K562 (cell line): ENCODE measurements at regions not wholly inside any gene's neighbourhood (a gene's known extent, or its start where the extent isn't known, plus 50 kb on each side); places are given as distances from the start of the nearest gene placed in this dataset.

ENCODE experiments used
- CAMTA2 ChIP-seq: fragments of 250-450 bp; sonication (Bioruptor Pico); conservative IDR thresholded peaks from 2 replicates; pipeline ENCODE4 v1.5.1; 2022
- CREB5 ChIP-seq: fragments of 250-450 bp; sonication (Bioruptor Pico); IDR thresholded peaks from 2 replicates; pipeline ENCODE4 v1.5.0; 2020; ENCODE audit warnings: mild to moderate bottlenecking
- CTCF ChIP-seq, 3 experiments: IDR thresholded peaks in 2 of 3; conservative IDR thresholded peaks in 1 of 3; 2 replicates each; pipeline ENCODE4 v1.5.1; 2011 to 2012; ENCODE audit warnings: low read length in 3 of 3, mild to moderate bottlenecking in 3 of 3, control low read depth in 2 of 3, improper control_type of control experiment in 1 of 3, inconsistent platforms in 1 of 3, low read depth in 1 of 3, mixed read lengths in 1 of 3, moderate library complexity in 1 of 3; ENCODE audit not compliant: insufficient read depth in 2 of 3
- KDM1A ChIP-seq, 2 experiments: fragments of 450-650 bp; IDR thresholded peaks; 2 replicates each; pipeline ENCODE4 v1.6.1; 2016; ENCODE audit warnings: mild to moderate bottlenecking in 2 of 2
- PRPF4 ChIP-seq: fragments of 200-400 bp; formaldehyde crosslinking; IDR thresholded peaks from one replicate; pipeline ENCODE4 v1.6.1; 2017; ENCODE audit warnings: low read length, low read depth, mild to moderate bottlenecking; ENCODE audit not compliant: insufficient read depth, poor library complexity, severe bottlenecking
- THAP12 ChIP-seq: fragments of 250-450 bp; sonication (Bioruptor Pico); IDR thresholded peaks from 2 replicates; pipeline ENCODE4 v1.9.0; 2021; ENCODE audit warnings: mild to moderate bottlenecking, inconsistent platforms

- TF ChIP-seq CREB5, result no peak
- TF ChIP-seq CAMTA2, result no peak
- TF ChIP-seq CTCF (IDR thresholded peaks at IDR 0.05 in 2 of 3, conservative IDR thresholded peaks at IDR 0.05 in 1 of 3; ENCODE audit: insufficient read depth in 2 of 3, low read depth in 1 of 3, low read length in 3 of 3), result no peak
- TF ChIP-seq THAP12 (CRISPR knock-in tag), result no peak
- no peak for TF ChIP-seq KDM1A (IDR thresholded peaks at IDR 0.05)
- no peak for TF ChIP-seq PRPF4
Measured at GRCh38 chr7:139180700-139181311, 50.2 kb upstream of the UBN2 start.
